ENCODE measurements at regions not wholly inside any gene's neighbourhood (a gene's known extent, or its start where the extent isn't known, plus 50 kb on each side); places are given as distances from the start of the nearest gene placed in this dataset.
"Not testable (repeated sequence)": the region's sequence is repeated elsewhere in the genome, so short reads cannot be mapped to it uniquely, and the experiment has no call there.

- Histone ChIP-seq H3K4me3 (ENCODE audit: low read depth in 1 of 5, low read length in 5 of 5) (no peak overlapping the region), H3K27me3 (ENCODE audit: control insufficient read depth in 5 of 5, insufficient read depth in 4 of 5, low read length in 5 of 5) (no peaks in the 10 kb centered on the region), H3K36me3 (ENCODE audit: control insufficient read depth in 5 of 5, insufficient read depth in 5 of 5, low read length in 5 of 5) (no peaks in the 10 kb centered on the region), H3K27ac (ENCODE audit: low read depth, low read length) (peak overlapping the region; percentile 6), H3K9ac (ENCODE audit: low read length in 5 of 5) (no peak overlapping the region), H3K4me1 (ENCODE audit: control insufficient read depth in 5 of 5, insufficient read depth in 5 of 5, low read length in 5 of 5) (peaks cover 0 to 7% (median 3%) of the 10 kb centered on the region in 5 donors), H3K9me3 (ENCODE audit: control insufficient read depth in 5 of 5, low read length in 5 of 5) (no peaks in the 10 kb centered on the region)
Measured at GRCh38 chr5:54388811-54389210, 66.7 kb upstream of the HSPB3 start.

- Histone ChIP-seq H3K27ac (ENCODE audit: low read depth, low read length) (peak overlapping the region; percentile 6), H3K9ac (ENCODE audit: low read length in 5 of 5) (no peak overlapping the region), H3K27me3 (ENCODE audit: control insufficient read depth in 5 of 5, insufficient read depth in 4 of 5, low read length in 5 of 5) (no peaks in the 10 kb centered on the region), H3K4me3 (ENCODE audit: low read depth in 1 of 5, low read length in 5 of 5) (no peak overlapping the region), H3K4me1 (ENCODE audit: control insufficient read depth in 5 of 5, insufficient read depth in 5 of 5, low read length in 5 of 5) (peaks cover 0 to 7% (median 3%) of the 10 kb centered on the region in 5 donors), H3K9me3 (ENCODE audit: control insufficient read depth in 5 of 5, low read length in 5 of 5) (no peaks in the 10 kb centered on the region), H3K36me3 (ENCODE audit: control insufficient read depth in 5 of 5, insufficient read depth in 5 of 5, low read length in 5 of 5) (no peaks in the 10 kb centered on the region)
Measured at GRCh38 chr5:54388409-54388808, 67.1 kb upstream of the HSPB3 start.

DNA sequence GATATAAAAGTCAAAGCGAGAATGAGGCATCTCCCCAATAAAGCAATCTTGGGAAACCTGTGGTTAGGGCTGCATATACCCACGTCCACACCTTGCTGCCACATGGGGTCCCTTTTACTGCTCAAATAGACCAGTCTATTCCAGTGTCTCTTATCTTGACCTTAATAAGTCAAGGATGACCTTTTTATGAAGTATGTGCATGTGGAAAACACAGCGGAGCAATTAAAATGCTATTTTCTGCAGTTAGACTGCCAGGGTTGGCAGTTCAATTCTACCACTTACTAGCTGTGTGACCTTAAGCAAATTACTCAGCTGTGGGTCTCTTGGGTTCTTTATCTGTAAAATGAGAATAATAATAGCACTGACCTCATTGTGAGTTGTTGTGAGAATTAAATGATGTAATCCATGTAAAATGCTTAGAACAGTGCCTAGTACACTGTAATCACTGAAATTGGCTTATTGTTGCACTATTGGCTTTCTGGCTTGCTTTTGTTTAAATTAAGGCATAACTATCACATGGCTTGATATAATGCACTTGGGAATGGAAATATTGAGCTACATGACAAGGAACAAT lies 67.8 kb upstream of the HSPB3 start:
- Histone ChIP-seq H3K27me3 (ENCODE audit: control insufficient read depth in 5 of 5, insufficient read depth in 4 of 5, low read length in 5 of 5) (no peaks in the 10 kb centered on the region), H3K9me3 (ENCODE audit: control insufficient read depth in 5 of 5, low read length in 5 of 5) (no peaks in the 10 kb centered on the region), H3K27ac (ENCODE audit: low read depth, low read length) (peak overlapping the region; percentile 6), H3K36me3 (ENCODE audit: control insufficient read depth in 5 of 5, insufficient read depth in 5 of 5, low read length in 5 of 5) (no peaks in the 10 kb centered on the region), H3K9ac (ENCODE audit: low read length in 5 of 5) (no peak overlapping the region), H3K4me1 (ENCODE audit: control insufficient read depth in 5 of 5, insufficient read depth in 5 of 5, low read length in 5 of 5) (peaks cover 0 to 7% (median 3%) of the 10 kb centered on the region in 5 donors), H3K4me3 (ENCODE audit: low read depth in 1 of 5, low read length in 5 of 5) (no peak overlapping the region)

DNA sequence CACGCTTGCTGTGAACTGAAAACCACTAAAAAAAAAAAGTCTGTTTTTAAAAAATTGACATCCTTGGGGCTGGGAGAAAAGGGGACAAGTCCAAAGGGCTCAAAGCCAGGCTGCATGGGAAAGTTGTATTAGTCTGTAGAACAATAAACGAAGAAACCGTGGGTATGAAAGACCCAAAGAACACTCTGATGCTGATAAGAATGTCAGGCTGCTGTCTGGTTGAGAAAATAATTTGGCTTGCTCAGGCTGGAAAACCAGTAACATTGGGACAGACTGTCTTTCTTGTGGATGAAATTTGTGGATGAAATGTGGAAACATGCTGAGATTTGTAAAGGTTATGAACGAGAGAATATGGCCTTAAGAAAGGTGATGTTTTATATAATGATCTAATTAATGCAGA lies 68.5 kb upstream of the HSPB3 start:
- H3K27me3 ChIP-seq (ENCODE audit: control insufficient read depth in 5 of 5, insufficient read depth in 4 of 5, low read length in 5 of 5) = no peaks in the 10 kb centered on the region
- no peaks in the 10 kb centered on the region for H3K36me3 ChIP-seq (ENCODE audit: control insufficient read depth in 5 of 5, insufficient read depth in 5 of 5, low read length in 5 of 5)
- H3K9me3 ChIP-seq (ENCODE audit: control insufficient read depth in 5 of 5, low read length in 5 of 5) = no peaks in the 10 kb centered on the region
- H3K4me1 ChIP-seq (ENCODE audit: control insufficient read depth in 5 of 5, insufficient read depth in 5 of 5, low read length in 5 of 5) = peaks cover 0 to 7% (median 3%) of the 10 kb centered on the region in 5 donors
- no peak overlapping the region for H3K27ac ChIP-seq (ENCODE audit: low read depth, low read length)
- H3K4me3 ChIP-seq (ENCODE audit: low read depth in 1 of 5, low read length in 5 of 5) = no peak overlapping the region
- no peak overlapping the region for H3K9ac ChIP-seq (ENCODE audit: low read length in 5 of 5)

GRCh38 chr5:54385994-54386393 lies 69.5 kb upstream of the HSPB3 start:
- no peak overlapping the region for H3K4me3 ChIP-seq (ENCODE audit: low read depth in 1 of 5, low read length in 5 of 5)
- no peaks in the 10 kb centered on the region for H3K9me3 ChIP-seq (ENCODE audit: control insufficient read depth in 5 of 5, low read length in 5 of 5)
- no peak overlapping the region for H3K27ac ChIP-seq (ENCODE audit: low read depth, low read length)

DNA sequence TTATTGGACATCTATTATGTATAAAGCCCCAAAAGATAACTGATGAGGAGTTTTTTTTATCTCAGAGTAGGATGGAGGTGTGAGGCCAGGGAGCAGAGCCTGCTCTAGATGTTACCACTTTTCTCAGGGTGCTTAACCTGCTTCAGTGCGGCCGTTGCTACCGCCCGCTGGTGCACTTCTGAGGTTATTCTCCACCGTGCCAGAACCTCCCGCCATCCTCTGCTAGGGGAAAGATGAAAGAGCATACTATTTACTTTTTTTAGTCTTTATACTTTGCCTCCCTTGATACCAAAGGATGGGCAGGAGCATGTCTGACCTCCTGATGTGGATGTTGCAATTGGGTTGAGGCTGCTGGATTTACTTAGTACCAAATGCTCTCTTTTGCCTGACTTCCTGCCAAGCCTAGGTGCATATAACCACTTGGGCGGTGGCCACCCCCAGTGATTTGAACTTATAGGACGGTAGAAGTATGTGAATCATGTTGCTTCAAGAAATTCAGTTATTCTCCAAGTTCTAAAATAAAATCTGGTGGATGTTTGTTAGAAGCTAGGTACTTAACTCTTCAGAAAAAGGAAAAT lies 71.1 kb upstream of the HSPB3 start:
- Histone ChIP-seq H3K27me3 (ENCODE audit: control insufficient read depth in 5 of 5, insufficient read depth in 4 of 5, low read length in 5 of 5) (no peaks in the 10 kb centered on the region), H3K4me3 (ENCODE audit: low read depth in 1 of 5, low read length in 5 of 5) (no peak overlapping the region), H3K27ac (ENCODE audit: low read depth, low read length) (no peak overlapping the region), H3K4me1 (ENCODE audit: control insufficient read depth in 5 of 5, insufficient read depth in 5 of 5, low read length in 5 of 5) (peaks cover 0 to 7% (median 3%) of the 10 kb centered on the region in 5 donors), H3K9ac (ENCODE audit: low read length in 5 of 5) (no peak overlapping the region), H3K36me3 (ENCODE audit: control insufficient read depth in 5 of 5, insufficient read depth in 5 of 5, low read length in 5 of 5) (no peaks in the 10 kb centered on the region), H3K9me3 (ENCODE audit: control insufficient read depth in 5 of 5, low read length in 5 of 5) (no peaks in the 10 kb centered on the region)

More at GRCh38 chr5:54385994-54386393, 69.5 kb upstream of the HSPB3 start:
- H3K4me1 ChIP-seq (ENCODE audit: control insufficient read depth in 5 of 5, insufficient read depth in 5 of 5, low read length in 5 of 5) = peaks cover 0 to 7% (median 3%) of the 10 kb centered on the region in 5 donors
- H3K9ac ChIP-seq (ENCODE audit: low read length in 5 of 5) = no peak overlapping the region
- no peaks in the 10 kb centered on the region for H3K36me3 ChIP-seq (ENCODE audit: control insufficient read depth in 5 of 5, insufficient read depth in 5 of 5, low read length in 5 of 5)
- no peaks in the 10 kb centered on the region for H3K27me3 ChIP-seq (ENCODE audit: control insufficient read depth in 5 of 5, insufficient read depth in 4 of 5, low read length in 5 of 5)

DNA sequence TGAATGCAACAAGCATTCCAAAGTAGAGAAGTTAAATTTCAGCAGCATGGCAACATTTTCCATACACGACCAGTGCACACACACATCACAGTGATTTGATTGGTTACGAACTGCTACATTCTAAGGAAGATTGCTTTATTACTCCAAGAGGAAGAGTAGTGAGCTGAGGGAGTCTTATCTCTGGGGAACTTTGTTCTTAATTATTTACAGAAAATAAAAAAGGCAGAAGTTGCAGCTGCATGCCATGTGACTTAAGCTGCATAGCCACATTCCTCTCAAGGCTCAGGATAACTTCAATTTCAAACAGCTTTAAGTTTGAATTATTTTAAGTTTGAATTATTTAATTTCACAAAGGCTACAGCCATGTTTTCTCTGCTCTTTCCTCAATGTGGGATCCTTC lies 71.6 kb upstream of the HSPB3 start:
- H3K4me3 ChIP-seq (ENCODE audit: low read depth in 1 of 5, low read length in 5 of 5) = no peak overlapping the region
- no peaks in the 10 kb centered on the region for H3K36me3 ChIP-seq (ENCODE audit: control insufficient read depth in 5 of 5, insufficient read depth in 5 of 5, low read length in 5 of 5)
- H3K9ac ChIP-seq (ENCODE audit: low read length in 5 of 5) = no peak overlapping the region
- H3K4me1 ChIP-seq (ENCODE audit: control insufficient read depth in 5 of 5, insufficient read depth in 5 of 5, low read length in 5 of 5) = peaks cover 0 to 7% (median 3%) of the 10 kb centered on the region in 5 donors
- no peaks in the 10 kb centered on the region for H3K9me3 ChIP-seq (ENCODE audit: control insufficient read depth in 5 of 5, low read length in 5 of 5)
- no peak overlapping the region for H3K27ac ChIP-seq (ENCODE audit: low read depth, low read length)
- H3K27me3 ChIP-seq (ENCODE audit: control insufficient read depth in 5 of 5, insufficient read depth in 4 of 5, low read length in 5 of 5) = no peaks in the 10 kb centered on the region

DNA sequence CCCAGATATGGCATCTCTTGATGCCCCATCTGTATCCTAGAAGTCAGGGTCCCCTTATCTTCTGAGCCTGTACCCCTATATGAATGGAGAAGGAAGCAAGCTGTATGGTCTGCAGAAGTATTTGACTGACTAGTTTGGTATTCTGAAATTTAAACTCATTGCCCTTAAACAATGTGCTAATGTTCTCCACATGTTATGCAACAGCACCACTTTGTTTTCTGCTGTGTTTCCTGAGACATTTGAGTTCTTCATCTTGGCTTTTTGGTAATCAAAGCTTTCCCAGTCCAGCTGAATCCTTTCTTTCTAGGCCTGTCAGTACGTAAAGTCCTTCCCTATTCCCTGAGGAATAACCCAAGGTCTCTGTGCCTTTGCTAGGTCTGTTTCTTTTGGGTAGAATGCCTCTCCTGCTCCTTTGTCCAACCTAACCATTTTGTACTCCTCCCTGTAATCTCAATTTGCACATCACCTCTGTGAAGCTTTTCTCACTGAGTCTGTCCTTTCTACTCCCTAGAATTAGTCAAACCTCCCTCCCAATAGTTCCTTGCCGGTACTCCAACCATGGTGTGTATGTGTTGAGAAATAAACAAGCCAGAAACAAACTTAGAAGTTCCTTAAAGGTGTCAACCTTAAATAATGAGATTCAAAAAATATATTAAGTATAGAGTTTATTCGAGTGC lies 72.1 kb upstream of the HSPB3 start:
- Histone ChIP-seq H3K27ac (ENCODE audit: low read depth, low read length) (no peak overlapping the region), H3K27me3 (ENCODE audit: control insufficient read depth in 5 of 5, insufficient read depth in 4 of 5, low read length in 5 of 5) (no peaks in the 10 kb centered on the region), H3K36me3 (ENCODE audit: control insufficient read depth in 5 of 5, insufficient read depth in 5 of 5, low read length in 5 of 5) (no peaks in the 10 kb centered on the region), H3K4me1 (ENCODE audit: control insufficient read depth in 5 of 5, insufficient read depth in 5 of 5, low read length in 5 of 5) (peaks cover 0 to 7% (median 3%) of the 10 kb centered on the region in 5 donors), H3K9me3 (ENCODE audit: control insufficient read depth in 5 of 5, low read length in 5 of 5) (peaks cover 0 to 1% (median 0%) of the 10 kb centered on the region in 5 donors), H3K4me3 (ENCODE audit: low read depth in 1 of 5, low read length in 5 of 5) (no peak overlapping the region), H3K9ac (ENCODE audit: low read length in 5 of 5) (no peak overlapping the region)

DNA sequence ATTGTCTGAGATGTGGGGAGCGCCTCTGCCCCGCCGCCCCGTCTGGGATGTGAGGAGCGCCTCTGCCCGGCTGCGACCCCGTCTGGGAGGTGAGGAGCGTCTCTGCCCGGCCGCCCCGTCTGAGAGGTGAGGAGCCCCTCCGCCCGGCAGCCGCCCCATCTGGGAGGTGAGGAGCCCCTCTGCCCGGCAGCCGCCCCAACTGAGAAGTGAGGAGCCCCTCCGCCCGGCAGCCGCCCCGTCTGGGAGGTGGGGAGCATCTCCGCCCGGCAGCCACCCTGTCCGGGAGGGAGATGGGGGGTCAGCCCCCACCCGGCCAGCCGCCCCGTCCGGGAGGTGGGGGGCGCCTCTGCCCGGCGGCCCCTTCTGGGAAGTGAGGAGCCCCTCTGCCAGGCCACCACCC lies 70.9 kb upstream of the ARL15 start:
- H3K4me1 ChIP-seq (ENCODE audit: control insufficient read depth in 5 of 5, insufficient read depth in 5 of 5, low read length in 5 of 5); H3K9ac ChIP-seq (ENCODE audit: low read length in 5 of 5); H3K36me3 ChIP-seq (ENCODE audit: control insufficient read depth in 5 of 5, insufficient read depth in 5 of 5, low read length in 5 of 5); H3K27me3 ChIP-seq (ENCODE audit: control insufficient read depth in 5 of 5, insufficient read depth in 4 of 5, low read length in 5 of 5); H3K27ac ChIP-seq (ENCODE audit: low read depth, low read length); H3K4me3 ChIP-seq (ENCODE audit: low read depth in 1 of 5, low read length in 5 of 5); H3K9me3 ChIP-seq (ENCODE audit: control insufficient read depth in 5 of 5, low read length in 5 of 5): not testable (repeated sequence)

GRCh38 chr5:54379590-54379989 lies 69.2 kb upstream of the ARL15 start:
- Histone ChIP-seq H3K27me3 (ENCODE audit: control insufficient read depth in 5 of 5, insufficient read depth in 4 of 5, low read length in 5 of 5) (no peaks in the 10 kb centered on the region), H3K36me3 (ENCODE audit: control insufficient read depth in 5 of 5, insufficient read depth in 5 of 5, low read length in 5 of 5) (no peaks in the 10 kb centered on the region), H3K9ac (ENCODE audit: low read length in 5 of 5) (no peak overlapping the region), H3K9me3 (ENCODE audit: control insufficient read depth in 5 of 5, low read length in 5 of 5) (peaks cover 0 to 3% (median 0%) of the 10 kb centered on the region in 5 donors), H3K27ac (ENCODE audit: low read depth, low read length) (no peak overlapping the region), H3K4me1 (ENCODE audit: control insufficient read depth in 5 of 5, insufficient read depth in 5 of 5, low read length in 5 of 5) (no peaks in the 10 kb centered on the region), H3K4me3 (ENCODE audit: low read depth in 1 of 5, low read length in 5 of 5) (no peak overlapping the region)
